PFSK-1 (cell line): ENCODE measurements at regions not wholly inside any gene's neighbourhood (a gene's known extent, or its start where the extent isn't known, plus 50 kb on each side); places are given as distances from the start of the nearest gene placed in this dataset.

ENCODE experiments used
- FOXP2 ChIP-seq: optimal IDR thresholded peaks from 2 replicates; pipeline ENCODE3; 2011; ENCODE audit warnings: borderline replicate concordance, control low read depth, inconsistent platforms; ENCODE audit not compliant: insufficient read depth; ENCODE audit errors: extremely low read length, extremely low read depth
- POLR2AphosphoS5 ChIP-seq: IDR thresholded peaks from 2 replicates; pipeline ENCODE4 v1.6.1; 2012; ENCODE audit warnings: low read depth, mild to moderate bottlenecking, control low read depth, low read length, moderate library complexity
- REST ChIP-seq, 2 experiments: IDR thresholded peaks; 2 replicates each; pipeline versions ENCODE4 v1.6.1 to v1.8.0; 2011 to 2012; ENCODE audit warnings: low read depth in 2 of 2, low read length in 2 of 2, control low read depth in 1 of 2, inconsistent platforms in 1 of 2, mild to moderate bottlenecking in 1 of 2, moderate library complexity in 1 of 2; ENCODE audit not compliant: insufficient read depth in 1 of 2
- SIN3A ChIP-seq: IDR thresholded peaks from 2 replicates; pipeline ENCODE4 v1.6.1; 2012; ENCODE audit warnings: mild to moderate bottlenecking, low read length, moderate library complexity, borderline replicate concordance; ENCODE audit not compliant: insufficient read depth
- TAF1 ChIP-seq: IDR thresholded peaks from 2 replicates; pipeline ENCODE4 v1.6.1; 2012; ENCODE audit warnings: low read length, control low read depth, borderline replicate concordance; ENCODE audit not compliant: insufficient read depth

GRCh38 chr19:56939951-56940350 is 99.4 kb upstream of the PEG3 start:
- TF ChIP-seq REST (IDR thresholded peaks at IDR 0.05; ENCODE audit: insufficient read depth in 1 of 2, low read depth in 2 of 2, low read length in 2 of 2), result no peak
- TF ChIP-seq POLR2AphosphoS5, result no peak
- no peak for TF ChIP-seq TAF1
- no peak for TF ChIP-seq FOXP2
- no peak for TF ChIP-seq SIN3A

- TF ChIP-seq SIN3A (no peak), FOXP2 (no peak)
Measured at GRCh38 chr19:56942756-56943155, 102.2 kb upstream of the PEG3 start.

GRCh38 chr19:56946159-56946558 is 105.6 kb upstream of the PEG3 start:
- TF ChIP-seq TAF1, result no peak
- TF ChIP-seq SIN3A, result no peak
- TF ChIP-seq FOXP2, result no peak

GRCh38 chr19:56947206-56947605 is 106.7 kb upstream of the PEG3 start:
- TF ChIP-seq FOXP2, result no peak
- TF ChIP-seq POLR2AphosphoS5, result no peak
- TF ChIP-seq SIN3A, result no peak
- no peak for TF ChIP-seq TAF1
- TF ChIP-seq REST (IDR thresholded peaks at IDR 0.05; ENCODE audit: insufficient read depth in 1 of 2, low read depth in 2 of 2, low read length in 2 of 2), result no peak

- no peak for TF ChIP-seq TAF1
- no peak for TF ChIP-seq REST (IDR thresholded peaks at IDR 0.05; ENCODE audit: insufficient read depth in 1 of 2, low read depth in 2 of 2, low read length in 2 of 2)
Measured at GRCh38 chr19:56949626-56950025, 109.1 kb upstream of the PEG3 start.

GRCh38 chr19:56951672-56952071 is 111.1 kb upstream of the PEG3 start:
- no peak for TF ChIP-seq POLR2AphosphoS5
- no peak for TF ChIP-seq REST (IDR thresholded peaks at IDR 0.05; ENCODE audit: insufficient read depth in 1 of 2, low read depth in 2 of 2, low read length in 2 of 2)
- no peak for TF ChIP-seq FOXP2
- TF ChIP-seq TAF1, result no peak
- TF ChIP-seq SIN3A, result no peak
